NT2/D1 (cell line): ENCODE measurements at regions not wholly inside any gene's neighbourhood (a gene's known extent, or its start where the extent isn't known, plus 50 kb on each side); places are given as distances from the start of the nearest gene placed in this dataset.

ENCODE experiments used
- DNase-seq: peaks from one replicate; pipeline ENCODE4 v3.0.0-alpha.2; 2011; ENCODE audit warnings: low read depth, low spot score
- H3K27me3 ChIP-seq: 2 replicates; pipeline ENCODE4 v1.6.0; 2011; ENCODE audit warnings: mild to moderate bottlenecking; ENCODE audit not compliant: insufficient read length, insufficient read depth
- H3K36me3 ChIP-seq: 2 replicates; pipeline ENCODE4 v1.6.1; 2011; ENCODE audit warnings: mild to moderate bottlenecking, low read length, mixed read lengths; ENCODE audit not compliant: insufficient read depth, insufficient read length
- H3K4me1 ChIP-seq: 2 replicates; pipeline ENCODE4 v1.5.1; 2011; ENCODE audit not compliant: insufficient read depth, insufficient read length
- H3K4me3 ChIP-seq: 2 replicates; pipeline ENCODE4 v1.5.1; 2011; ENCODE audit warnings: low read depth; ENCODE audit not compliant: insufficient read length
- H3K9ac ChIP-seq: 2 replicates; pipeline ENCODE4 v1.6.0; 2011; ENCODE audit warnings: low read depth; ENCODE audit not compliant: insufficient read length
- H3K9me3 ChIP-seq: 2 replicates; pipeline ENCODE4 v1.5.1; 2011; ENCODE audit warnings: mild to moderate bottlenecking, low read length; ENCODE audit not compliant: insufficient read depth
- SUZ12 ChIP-seq: IDR thresholded peaks from 2 replicates; pipeline ENCODE4 v1.6.1; 2011; ENCODE audit not compliant: insufficient read length, insufficient read depth; ENCODE audit errors: extremely low read depth
- YY1 ChIP-seq: IDR thresholded peaks from 2 replicates; pipeline ENCODE4 v1.6.1; 2011; ENCODE audit not compliant: insufficient read length, insufficient read depth
- ZNF274 ChIP-seq: IDR thresholded peaks from 2 replicates; pipeline ENCODE4 v1.6.1; 2011; ENCODE audit warnings: mild to moderate bottlenecking, low read depth, low read length

DNA sequence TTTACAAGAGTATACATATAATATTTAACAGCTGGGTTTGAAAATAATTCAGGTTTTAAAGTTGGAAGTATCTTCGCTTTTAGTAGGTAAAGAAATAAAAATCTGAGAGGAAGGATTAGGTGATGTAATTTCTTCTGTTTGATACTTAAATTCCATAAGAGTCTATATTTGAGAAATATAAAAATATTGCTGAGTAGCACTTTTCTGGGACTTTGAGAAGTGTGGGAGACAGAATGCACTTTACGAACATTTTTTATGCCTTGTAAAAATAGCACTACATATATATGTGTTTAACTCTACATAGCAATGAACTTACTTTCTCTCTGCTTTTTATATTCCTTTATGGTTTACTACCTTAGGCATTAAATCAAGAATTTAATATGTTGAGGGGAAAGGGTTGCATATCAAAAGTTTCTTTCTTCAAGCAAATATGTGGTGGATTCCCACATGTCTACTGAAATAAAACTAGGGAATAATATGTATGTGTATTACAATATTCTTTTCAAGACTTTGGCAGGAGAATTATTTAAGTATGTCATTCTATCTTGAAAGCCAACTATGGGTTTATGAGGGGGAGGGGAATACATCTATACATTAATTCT lies 266.7 kb upstream of the ADAMTS5 start:
- H3K27me3 ChIP-seq, result no peaks in the 10 kb centered on the region
- no peak for DNase-seq

GRCh38 chr21:27225940-27226339 lies 259.1 kb upstream of the ADAMTS5 start:
- DNase-seq, result no peak
- H3K4me1 ChIP-seq, result no peaks in the 10 kb centered on the region
- no peaks in the 10 kb centered on the region for H3K36me3 ChIP-seq
- H3K27me3 ChIP-seq, result no peaks in the 10 kb centered on the region
- no peak overlapping the region for H3K9ac ChIP-seq
- no peaks in the 10 kb centered on the region for H3K9me3 ChIP-seq
- TF ChIP-seq YY1 (no peak), ZNF274 (no peak), SUZ12 (no peak)
- H3K4me3 ChIP-seq, result no peak overlapping the region

More for the DNA sequence above, 266.7 kb upstream of the ADAMTS5 start:
- Histone ChIP-seq H3K9me3 (no peaks in the 10 kb centered on the region), H3K4me1 (no peaks in the 10 kb centered on the region), H3K4me3 (no peak overlapping the region), H3K36me3 (no peaks in the 10 kb centered on the region), H3K9ac (no peak overlapping the region)
- TF ChIP-seq ZNF274 (no peak), SUZ12 (no peak), YY1 (no peak)

DNA sequence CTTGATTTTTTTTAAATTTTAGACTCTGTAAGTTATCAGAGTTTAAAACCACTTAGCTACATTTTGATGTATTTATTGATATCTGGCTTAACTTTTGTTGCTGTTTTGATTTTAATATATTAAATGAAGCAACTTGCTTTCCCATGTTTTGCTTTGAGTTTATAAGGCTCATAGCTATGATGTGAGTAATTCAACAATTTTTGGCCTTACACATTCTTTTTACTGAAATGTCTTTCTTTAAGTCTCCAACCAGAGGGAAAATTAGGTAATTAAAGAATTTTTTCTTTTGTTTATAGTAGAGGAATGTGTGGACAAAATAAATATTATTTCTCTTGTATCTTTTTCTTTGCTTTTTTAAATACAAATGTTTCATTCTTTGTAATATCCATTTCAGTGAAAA lies 258.3 kb upstream of the ADAMTS5 start:
- Histone ChIP-seq H3K4me3 (no peak overlapping the region), H3K4me1 (no peaks in the 10 kb centered on the region), H3K27me3 (no peaks in the 10 kb centered on the region), H3K9ac (no peak overlapping the region), H3K9me3 (no peaks in the 10 kb centered on the region), H3K36me3 (no peaks in the 10 kb centered on the region)
- DNase-seq, result no peak
- no peak for TF ChIP-seq ZNF274
- no peak for TF ChIP-seq SUZ12
- TF ChIP-seq YY1, result no peak

DNA sequence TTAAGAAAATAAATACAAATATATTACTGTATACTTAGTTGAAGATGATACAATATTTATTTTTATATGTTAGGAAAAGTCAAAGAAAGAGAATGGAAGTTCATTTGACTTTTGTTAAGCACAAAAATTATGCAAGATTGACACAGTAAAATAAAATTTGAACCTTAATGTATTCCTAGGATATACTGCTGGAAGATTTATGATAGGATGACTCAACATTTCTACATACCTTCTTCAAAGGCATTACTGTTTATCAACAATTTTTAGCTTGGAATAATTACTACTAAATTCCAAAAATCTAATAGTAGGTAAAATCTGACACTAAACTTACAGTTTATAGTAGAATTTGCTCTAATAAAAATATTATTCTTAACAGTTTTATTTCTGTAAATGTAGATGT lies 257.3 kb upstream of the ADAMTS5 start:
- Histone ChIP-seq H3K4me3 (no peak overlapping the region), H3K4me1 (no peaks in the 10 kb centered on the region), H3K27me3 (no peaks in the 10 kb centered on the region), H3K9ac (no peak overlapping the region), H3K9me3 (no peaks in the 10 kb centered on the region), H3K36me3 (no peaks in the 10 kb centered on the region)
- no peak for DNase-seq
- TF ChIP-seq SUZ12 (no peak), YY1 (no peak), ZNF274 (no peak)

- no peaks in the 10 kb centered on the region for H3K9me3 ChIP-seq
- H3K36me3 ChIP-seq, result no peaks in the 10 kb centered on the region
- no peak overlapping the region for H3K9ac ChIP-seq
- H3K27me3 ChIP-seq, result no peaks in the 10 kb centered on the region
- no peak for DNase-seq
- no peaks in the 10 kb centered on the region for H3K4me1 ChIP-seq
- no peak for TF ChIP-seq SUZ12
- no peak for TF ChIP-seq ZNF274
- TF ChIP-seq YY1, result no peak
- H3K4me3 ChIP-seq, result no peak overlapping the region
These were observed 254.2 kb upstream of the ADAMTS5 start for GRCh38 chr21:27221077-27221476.

DNA sequence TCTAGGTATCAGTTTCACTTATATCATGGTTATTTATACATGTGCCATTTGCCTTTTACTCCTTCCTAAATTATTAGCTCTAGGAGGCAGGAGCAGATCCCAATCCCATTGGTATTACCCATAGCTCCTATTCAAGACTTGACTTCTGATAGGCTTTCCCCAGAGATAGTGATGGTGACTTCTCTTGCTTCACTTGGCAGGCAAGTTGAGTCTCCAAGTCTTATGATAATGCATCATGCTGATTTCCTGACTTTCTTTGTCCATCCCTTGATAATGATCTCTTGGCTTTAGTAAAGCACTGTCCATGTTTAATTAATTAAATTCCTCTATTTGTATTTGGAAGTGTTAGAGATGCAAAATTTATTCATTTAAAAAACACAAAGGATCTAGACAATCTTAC lies 253.5 kb upstream of the ADAMTS5 start:
- TF ChIP-seq ZNF274 (no peak), YY1 (no peak), SUZ12 (no peak)
- Histone ChIP-seq H3K4me1 (no peaks in the 10 kb centered on the region), H3K4me3 (no peak overlapping the region), H3K9me3 (no peaks in the 10 kb centered on the region), H3K36me3 (no peaks in the 10 kb centered on the region), H3K27me3 (no peaks in the 10 kb centered on the region), H3K9ac (no peak overlapping the region)
- DNase-seq, result no peak

- DNase-seq, result no peak
- H3K4me1 ChIP-seq, result no peaks in the 10 kb centered on the region
- no peaks in the 10 kb centered on the region for H3K36me3 ChIP-seq
- no peak for TF ChIP-seq ZNF274
- no peak for TF ChIP-seq SUZ12
- no peak for TF ChIP-seq YY1
- no peaks in the 10 kb centered on the region for H3K9me3 ChIP-seq
- no peak overlapping the region for H3K4me3 ChIP-seq
- H3K27me3 ChIP-seq, result no peaks in the 10 kb centered on the region
- no peak overlapping the region for H3K9ac ChIP-seq
These were observed 252.2 kb upstream of the ADAMTS5 start for GRCh38 chr21:27219068-27219467.

- TF ChIP-seq ZNF274 (no peak), SUZ12 (no peak), YY1 (no peak)
- no peak for DNase-seq
- Histone ChIP-seq H3K36me3 (no peaks in the 10 kb centered on the region), H3K9me3 (peaks cover 7% of the 10 kb centered on the region; the same call in 1 of the 2 replicates), H3K9ac (no peak overlapping the region), H3K27me3 (no peaks in the 10 kb centered on the region), H3K4me3 (no peak overlapping the region), H3K4me1 (no peaks in the 10 kb centered on the region)
These were observed 246.4 kb upstream of the ADAMTS5 start for GRCh38 chr21:27213303-27213702.
